Gastroesophageal sphincter (tissue), 4 donors: ENCODE measurements at regions not wholly inside any gene's neighbourhood (a gene's known extent, or its start where the extent isn't known, plus 50 kb on each side); places are given as distances from the start of the nearest gene placed in this dataset.

ENCODE experiments used
- ATAC-seq: fragments of 150-250 bp; one replicate; pipeline ENCODE4 v1.9.1; 2016; ENCODE audit warnings: mild to moderate bottlenecking, moderate library complexity
- H3K27ac ChIP-seq, 4 donors: fragments of 200-600 bp; sonication (generic) in 3 of 4; 1 replicate in 3 of 4; 2 replicates in 1 of 4; pipeline ENCODE4 v1.5.1; 2016 to 2019
- H3K27me3 ChIP-seq: fragments of 200-600 bp; sonication (generic); one replicate; pipeline ENCODE4 v1.5.1; 2019
- H3K36me3 ChIP-seq, 2 donors: fragments of 200-600 bp; sonication (generic); one replicate each; pipeline ENCODE4 v1.5.1; 2019; ENCODE audit warnings: control low read depth in 1 of 2
- H3K4me1 ChIP-seq, 3 donors: fragments of 200-600 bp; sonication (generic); 1 replicate in 2 of 3; 2 replicates in 1 of 3; pipeline ENCODE4 v1.5.1; 2016 to 2019; ENCODE audit warnings: control low read depth in 2 of 3
- H3K4me3 ChIP-seq, 2 donors: fragments of 200-600 bp; sonication (generic); one replicate each; pipeline ENCODE4 v1.5.1; 2019; ENCODE audit warnings: mild to moderate bottlenecking in 1 of 2, moderate library complexity in 1 of 2
- H3K9me3 ChIP-seq, 3 donors: fragments of 200-600 bp; sonication (generic); one replicate each; pipeline ENCODE4 v1.5.1; 2017 to 2019; ENCODE audit warnings: control low read depth in 2 of 3
- CTCF ChIP-seq, 4 experiments: fragments of 200-600 bp in 2 of 4; fragments of 450-650 bp in 2 of 4; sonication (generic) in 1 of 4; IDR thresholded peaks; one replicate each; pipeline ENCODE4 v1.5.1; 2017 to 2019; ENCODE audit warnings: antibody characterized with exemption in 4 of 4, mild to moderate bottlenecking in 2 of 4, moderate library complexity in 2 of 4
- EP300 ChIP-seq: sonication (generic); formaldehyde crosslinking; IDR thresholded peaks from one replicate; pipeline ENCODE4 v1.6.1; 2017; ENCODE audit warnings: antibody characterized with exemption, mild to moderate bottlenecking
- POLR2A ChIP-seq, 2 donors: fragments of 450-650 bp; IDR thresholded peaks; one replicate each; pipeline ENCODE4 v1.6.1; 2017; ENCODE audit warnings: antibody characterized with exemption in 2 of 2, mild to moderate bottlenecking in 2 of 2, moderate library complexity in 1 of 2
- POLR2AphosphoS5 ChIP-seq: sonication (generic); formaldehyde crosslinking; IDR thresholded peaks from one replicate; pipeline ENCODE4 v1.6.1; 2017; ENCODE audit warnings: antibody characterized with exemption
- WGBS, 2 donors: methylation state at CpG; one replicate each; pipeline ENCODE4 v1.1.5; 2018; ENCODE audit warnings: low coverage in 1 of 2; 5-methylcytosine and 5-hydroxymethylcytosine counted together

GRCh38 chr17:79677646-79678045 lies 53.1 kb upstream of the ENPP7 start:
- TF ChIP-seq CTCF (IDR thresholded peaks at IDR 0.05): no peak
- TF ChIP-seq POLR2A (IDR thresholded peaks at IDR 0.05): no peak
- 90% methylated on average over 4 of the region's 12 CpGs; no CpG with 5 or more reads in 1 of the 2 donors for WGBS, 2 donors

GRCh38 chr17:79676796-79677195 lies 53.9 kb upstream of the ENPP7 start:
- no peak for TF ChIP-seq POLR2AphosphoS5
- no peak for TF ChIP-seq POLR2A (IDR thresholded peaks at IDR 0.05)
- no peak for TF ChIP-seq CTCF (IDR thresholded peaks at IDR 0.05)
- no peak for TF ChIP-seq EP300
- ATAC-seq: no peak
- H3K36me3 ChIP-seq: no peaks in the 10 kb centered on the region
- H3K27ac ChIP-seq: no peak overlapping the region
- H3K4me1 ChIP-seq: no peaks in the 10 kb centered on the region
- H3K9me3 ChIP-seq: peaks cover 0 to 24% (median 0%) of the 10 kb centered on the region in 3 donors
- WGBS, 2 donors: 71 to 82% methylated on average over 4 to 5 of the region's 10 CpGs
- H3K27me3 ChIP-seq: peaks cover 47% of the 10 kb centered on the region
- H3K4me3 ChIP-seq: no peak overlapping the region

More at GRCh38 chr17:79677646-79678045, 53.1 kb upstream of the ENPP7 start:
- H3K36me3 ChIP-seq: no peaks in the 10 kb centered on the region
- peaks cover 50% of the 10 kb centered on the region for H3K27me3 ChIP-seq
- H3K27ac ChIP-seq: no peak overlapping the region
- H3K9me3 ChIP-seq: peaks cover 0 to 21% (median 0%) of the 10 kb centered on the region in 3 donors
- no peak overlapping the region for H3K4me3 ChIP-seq
- no peaks in the 10 kb centered on the region for H3K4me1 ChIP-seq
- ATAC-seq: no peak

GRCh38 chr17:79675413-79675725 lies 55.4 kb upstream of the ENPP7 start:
- no CpG with 5 or more reads among the region's 3 CpGs for WGBS, 2 donors

GRCh38 chr17:79674506-79675412 lies 56.0 kb upstream of the ENPP7 start:
- Histone ChIP-seq H3K9me3 (peaks cover 0 to 24% (median 0%) of the 10 kb centered on the region in 3 donors), H3K27me3 (peaks cover 50% of the 10 kb centered on the region), H3K4me1 (peaks cover 0 to 6% (median 0%) of the 10 kb centered on the region in 3 donors), H3K27ac (no peak overlapping the region), H3K4me3 (no peak overlapping the region), H3K36me3 (no peaks in the 10 kb centered on the region)
- ATAC-seq: no peak
- 83 to 100% methylated on average over 1 to 3 of the region's 15 CpGs for WGBS, 2 donors
- TF ChIP-seq POLR2AphosphoS5 (no peak), EP300 (no peak), CTCF (IDR thresholded peaks at IDR 0.05) (no peak), POLR2A (IDR thresholded peaks at IDR 0.05) (no peak)

More at GRCh38 chr17:79675413-79675725, 55.4 kb upstream of the ENPP7 start:
- Histone ChIP-seq H3K4me3 (no peak overlapping the region), H3K4me1 (peaks cover 0 to 6% (median 0%) of the 10 kb centered on the region in 3 donors), H3K36me3 (no peaks in the 10 kb centered on the region), H3K9me3 (peaks cover 0 to 24% (median 0%) of the 10 kb centered on the region in 3 donors), H3K27ac (no peak overlapping the region), H3K27me3 (peaks cover 47% of the 10 kb centered on the region)
- no peak for ATAC-seq
- no peak for TF ChIP-seq POLR2AphosphoS5
- TF ChIP-seq EP300: no peak
- no peak for TF ChIP-seq CTCF (IDR thresholded peaks at IDR 0.05)
- TF ChIP-seq POLR2A (IDR thresholded peaks at IDR 0.05): no peak

- Histone ChIP-seq H3K4me1 (peaks cover 0 to 6% (median 0%) of the 10 kb centered on the region in 3 donors), H3K9me3 (peaks cover 0 to 24% (median 0%) of the 10 kb centered on the region in 3 donors), H3K27ac (no peak overlapping the region), H3K27me3 (peaks cover 55% of the 10 kb centered on the region), H3K36me3 (no peaks in the 10 kb centered on the region), H3K4me3 (no peak overlapping the region)
- no peak for ATAC-seq
- 67 to 68% methylated on average over 2 of the region's 2 CpGs for WGBS, 2 donors
- TF ChIP-seq POLR2AphosphoS5 (no peak), EP300 (no peak), CTCF (IDR thresholded peaks at IDR 0.05) (no peak), POLR2A (IDR thresholded peaks at IDR 0.05) (no peak)
Observed at GRCh38 chr17:79673517-79673916, 57.2 kb upstream of the ENPP7 start.
